ENCODE measurements at regions not wholly inside any gene's neighbourhood (a gene's known extent, or its start where the extent isn't known, plus 50 kb on each side); places are given as distances from the start of the nearest gene placed in this dataset.

DNA sequence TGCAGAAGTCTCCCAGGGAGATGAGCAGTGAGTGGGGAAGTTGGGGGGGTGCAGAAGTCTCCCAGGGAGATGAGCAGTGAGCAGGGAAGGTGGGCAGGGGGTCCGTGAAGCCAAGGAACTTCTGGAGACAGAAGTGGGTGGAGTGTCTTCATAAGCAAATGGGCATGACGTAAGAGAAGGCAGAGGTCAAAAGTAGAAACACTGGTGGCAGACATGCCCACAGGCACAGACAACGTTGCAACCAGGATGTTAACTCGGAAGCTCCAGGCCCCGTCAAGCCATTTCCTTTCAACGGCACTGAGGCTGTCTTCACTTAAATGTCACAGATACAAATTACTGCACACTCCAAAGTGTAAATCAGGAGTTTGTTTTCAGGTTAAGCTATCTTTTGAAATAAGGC, 186.1 kb downstream of the SHANK2 start:
- H3K9ac ChIP-seq (ENCODE audit: low read depth in 1 of 2, low read length in 2 of 2), result no peak overlapping the region
- no peak for DNase-seq (ENCODE audit: low spot score)
- no peaks in the 10 kb centered on the region for H3K27me3 ChIP-seq (ENCODE audit: control insufficient read depth in 4 of 4, insufficient read depth in 4 of 4, low read length in 3 of 4)
- H3K27ac ChIP-seq (ENCODE audit: low read depth in 1 of 2, low read length in 2 of 2), result no peak overlapping the region
- no peaks in the 10 kb centered on the region for H3K9me3 ChIP-seq (ENCODE audit: control insufficient read depth in 4 of 4, low read length in 3 of 4)
- no peak overlapping the region for H3K4me3 ChIP-seq (ENCODE audit: low read depth in 1 of 3, low read length in 3 of 3)
- H3K4me1 ChIP-seq (ENCODE audit: control insufficient read depth in 4 of 4, insufficient read depth in 4 of 4, low read length in 3 of 4), result peaks cover 0 to 3% (median under 1%) of the 10 kb centered on the region in 4 donors
- 56% methylated on average over 6 of the region's 6 CpGs for WGBS
- H3K36me3 ChIP-seq (ENCODE audit: control insufficient read depth in 4 of 4, insufficient read depth in 3 of 4, low read depth in 1 of 4, low read length in 3 of 4), result peaks cover 0 to 6% (median 0%) of the 10 kb centered on the region in 4 donors
- TF ChIP-seq GABPA (IDR thresholded peaks at IDR 0.05 in 1 of 2, conservative IDR thresholded peaks at IDR 0.05 in 1 of 2) (no peak), YY1 (IDR thresholded peaks at IDR 0.05) (no peak), JUND (IDR thresholded peaks at IDR 0.05) (no peak), RXRA (IDR thresholded peaks at IDR 0.05) (no peak), HNF4G (IDR thresholded peaks at IDR 0.05) (no peak), TAF1 (conservative IDR thresholded peaks at IDR 0.05) (no peak), NR2F2 (IDR thresholded peaks at IDR 0.05) (no peak)
- TF ChIP-seq, protein P1, sequence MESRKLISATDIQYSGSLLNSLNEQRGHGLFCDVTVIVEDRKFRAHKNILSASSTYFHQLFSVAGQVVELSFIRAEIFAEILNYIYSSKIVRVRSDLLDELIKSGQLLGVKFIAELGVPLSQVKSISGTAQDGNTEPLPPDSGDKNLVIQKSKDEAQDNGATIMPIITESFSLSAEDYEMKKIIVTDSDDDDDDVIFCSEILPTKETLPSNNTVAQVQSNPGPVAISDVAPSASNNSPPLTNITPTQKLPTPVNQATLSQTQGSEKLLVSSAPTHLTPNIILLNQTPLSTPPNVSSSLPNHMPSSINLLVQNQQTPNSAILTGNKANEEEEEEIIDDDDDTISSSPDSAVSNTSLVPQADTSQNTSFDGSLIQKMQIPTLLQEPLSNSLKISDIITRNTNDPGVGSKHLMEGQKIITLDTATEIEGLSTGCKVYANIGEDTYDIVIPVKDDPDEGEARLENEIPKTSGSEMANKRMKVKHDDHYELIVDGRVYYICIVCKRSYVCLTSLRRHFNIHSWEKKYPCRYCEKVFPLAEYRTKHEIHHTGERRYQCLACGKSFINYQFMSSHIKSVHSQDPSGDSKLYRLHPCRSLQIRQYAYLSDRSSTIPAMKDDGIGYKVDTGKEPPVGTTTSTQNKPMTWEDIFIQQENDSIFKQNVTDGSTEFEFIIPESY (IDR thresholded peaks at IDR 0.05), result no peak
- TF ChIP-seq, protein P2, sequence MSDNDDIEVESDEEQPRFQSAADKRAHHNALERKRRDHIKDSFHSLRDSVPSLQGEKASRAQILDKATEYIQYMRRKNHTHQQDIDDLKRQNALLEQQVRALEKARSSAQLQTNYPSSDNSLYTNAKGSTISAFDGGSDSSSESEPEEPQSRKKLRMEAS (IDR thresholded peaks at IDR 0.05), result no peak
- TF ChIP-seq, protein P3, sequence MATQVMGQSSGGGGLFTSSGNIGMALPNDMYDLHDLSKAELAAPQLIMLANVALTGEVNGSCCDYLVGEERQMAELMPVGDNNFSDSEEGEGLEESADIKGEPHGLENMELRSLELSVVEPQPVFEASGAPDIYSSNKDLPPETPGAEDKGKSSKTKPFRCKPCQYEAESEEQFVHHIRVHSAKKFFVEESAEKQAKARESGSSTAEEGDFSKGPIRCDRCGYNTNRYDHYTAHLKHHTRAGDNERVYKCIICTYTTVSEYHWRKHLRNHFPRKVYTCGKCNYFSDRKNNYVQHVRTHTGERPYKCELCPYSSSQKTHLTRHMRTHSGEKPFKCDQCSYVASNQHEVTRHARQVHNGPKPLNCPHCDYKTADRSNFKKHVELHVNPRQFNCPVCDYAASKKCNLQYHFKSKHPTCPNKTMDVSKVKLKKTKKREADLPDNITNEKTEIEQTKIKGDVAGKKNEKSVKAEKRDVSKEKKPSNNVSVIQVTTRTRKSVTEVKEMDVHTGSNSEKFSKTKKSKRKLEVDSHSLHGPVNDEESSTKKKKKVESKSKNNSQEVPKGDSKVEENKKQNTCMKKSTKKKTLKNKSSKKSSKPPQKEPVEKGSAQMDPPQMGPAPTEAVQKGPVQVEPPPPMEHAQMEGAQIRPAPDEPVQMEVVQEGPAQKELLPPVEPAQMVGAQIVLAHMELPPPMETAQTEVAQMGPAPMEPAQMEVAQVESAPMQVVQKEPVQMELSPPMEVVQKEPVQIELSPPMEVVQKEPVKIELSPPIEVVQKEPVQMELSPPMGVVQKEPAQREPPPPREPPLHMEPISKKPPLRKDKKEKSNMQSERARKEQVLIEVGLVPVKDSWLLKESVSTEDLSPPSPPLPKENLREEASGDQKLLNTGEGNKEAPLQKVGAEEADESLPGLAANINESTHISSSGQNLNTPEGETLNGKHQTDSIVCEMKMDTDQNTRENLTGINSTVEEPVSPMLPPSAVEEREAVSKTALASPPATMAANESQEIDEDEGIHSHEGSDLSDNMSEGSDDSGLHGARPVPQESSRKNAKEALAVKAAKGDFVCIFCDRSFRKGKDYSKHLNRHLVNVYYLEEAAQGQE (IDR thresholded peaks at IDR 0.05), result no peak

DNA sequence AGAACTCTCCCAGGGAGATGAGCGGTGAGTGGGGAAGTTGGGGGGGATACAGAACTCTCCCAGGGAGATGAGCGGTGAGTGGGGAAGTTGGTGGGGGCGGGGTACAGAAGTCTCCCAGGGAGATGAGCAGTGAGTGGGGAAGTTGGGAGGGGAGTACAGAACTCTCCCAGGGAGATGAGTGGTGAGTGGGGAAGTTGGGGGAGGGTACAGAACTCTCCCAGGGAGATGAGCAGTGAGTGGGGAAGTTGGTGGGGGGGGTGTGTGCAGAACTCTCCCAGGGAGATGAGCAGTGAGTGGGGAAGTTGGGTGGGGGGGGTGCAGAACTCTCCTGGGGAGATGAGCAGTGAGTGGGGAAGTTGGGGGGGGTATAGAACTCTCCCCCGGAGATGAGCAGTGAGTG, 186.5 kb downstream of the SHANK2 start:
- Histone ChIP-seq H3K27me3 (ENCODE audit: control insufficient read depth in 4 of 4, insufficient read depth in 4 of 4, low read length in 3 of 4) (no peaks in the 10 kb centered on the region), H3K36me3 (ENCODE audit: control insufficient read depth in 4 of 4, insufficient read depth in 3 of 4, low read depth in 1 of 4, low read length in 3 of 4) (peaks cover 0 to under 1% (median 0%) of the 10 kb centered on the region in 4 donors), H3K4me1 (ENCODE audit: control insufficient read depth in 4 of 4, insufficient read depth in 4 of 4, low read length in 3 of 4) (peaks cover 0 to 3% (median under 1%) of the 10 kb centered on the region in 4 donors), H3K4me3 (ENCODE audit: low read depth in 1 of 3, low read length in 3 of 3) (no peak overlapping the region), H3K9me3 (ENCODE audit: control insufficient read depth in 4 of 4, low read length in 3 of 4) (no peaks in the 10 kb centered on the region), H3K27ac (ENCODE audit: low read depth in 1 of 2, low read length in 2 of 2) (no peak overlapping the region), H3K9ac (ENCODE audit: low read depth in 1 of 2, low read length in 2 of 2) (no peak overlapping the region)
- WGBS, result 58% methylated on average over 4 of the region's 4 CpGs
- DNase-seq (ENCODE audit: low spot score), result no peak
- TF ChIP-seq SP1 (IDR thresholded peaks at IDR 0.05) (no peak), RXRA (IDR thresholded peaks at IDR 0.05) (no peak), YY1 (IDR thresholded peaks at IDR 0.05) (no peak), TAF1 (conservative IDR thresholded peaks at IDR 0.05) (no peak), FOXA2 (IDR thresholded peaks at IDR 0.05) (no peak)
- TF ChIP-seq, protein P2 (IDR thresholded peaks at IDR 0.05), result no peak

Data from liver (tissue), 7 donors.